ENCODE measurements at regions not wholly inside any gene's neighbourhood (a gene's known extent, or its start where the extent isn't known, plus 50 kb on each side); places are given as distances from the start of the nearest gene placed in this dataset.

DNA sequence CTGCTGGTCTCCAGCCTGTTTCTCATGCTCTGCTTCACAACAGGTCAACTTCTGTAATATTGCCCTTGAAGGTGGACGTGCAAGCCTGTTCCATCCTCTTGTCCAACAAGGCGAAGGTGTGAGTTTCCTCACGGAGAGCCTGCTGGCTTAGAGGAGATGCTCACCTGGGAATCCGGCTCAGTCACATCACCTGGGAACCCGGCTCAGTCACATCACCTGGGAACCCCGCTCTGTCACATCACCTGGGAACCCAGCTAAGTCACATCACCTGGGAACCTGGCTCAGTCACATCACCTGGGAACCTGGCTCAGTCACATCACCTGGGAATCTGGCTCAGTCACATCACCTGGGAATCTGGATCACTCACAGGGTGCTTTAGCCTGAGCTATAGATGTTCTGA, 230.1 kb downstream of the ERMARD start:
- peaks cover 0 to 12% (median 7%) of the 10 kb centered on the region in 4 experiments for H3K4me1 ChIP-seq (ENCODE audit: control extremely low read depth in 1 of 4, control insufficient read depth in 4 of 4, insufficient read depth in 4 of 4, low read length in 3 of 4)
- ChIA-PET CTCF (no interaction called here), POLR2A (no interaction called here)
- H3K36me3 ChIP-seq (ENCODE audit: control insufficient read depth in 4 of 4, insufficient read depth in 4 of 4, low read length in 3 of 4), result no peaks in the 10 kb centered on the region
- peaks cover 0 to 2% (median 0%) of the 10 kb centered on the region in 5 experiments for H3K27me3 ChIP-seq (replicated peaks in 2 of 5; ENCODE audit: control insufficient read depth in 4 of 5, insufficient read depth in 5 of 5, low read length in 4 of 5)
- WGBS (ENCODE audit: insufficient coverage), result 96% methylated on average over 6 of the region's 6 CpGs
- H3K4me3 ChIP-seq (ENCODE audit: control insufficient read depth in 1 of 7, extremely low read depth in 1 of 7, insufficient read depth in 4 of 7, low read depth in 2 of 7, low read length in 6 of 7), result no peak overlapping the region
- no peak overlapping the region for H3K27ac ChIP-seq (ENCODE audit: insufficient read depth in 1 of 2, low read depth in 1 of 2, low read length in 2 of 2, poor library complexity in 1 of 2, severe bottlenecking in 2 of 2)
- no peak for DNase-seq
- no peaks in the 10 kb centered on the region for H3K9me3 ChIP-seq (ENCODE audit: control extremely low read depth in 1 of 5, control insufficient read depth in 4 of 5, insufficient read depth in 2 of 5, low read depth in 1 of 5, low read length in 4 of 5)

DNA sequence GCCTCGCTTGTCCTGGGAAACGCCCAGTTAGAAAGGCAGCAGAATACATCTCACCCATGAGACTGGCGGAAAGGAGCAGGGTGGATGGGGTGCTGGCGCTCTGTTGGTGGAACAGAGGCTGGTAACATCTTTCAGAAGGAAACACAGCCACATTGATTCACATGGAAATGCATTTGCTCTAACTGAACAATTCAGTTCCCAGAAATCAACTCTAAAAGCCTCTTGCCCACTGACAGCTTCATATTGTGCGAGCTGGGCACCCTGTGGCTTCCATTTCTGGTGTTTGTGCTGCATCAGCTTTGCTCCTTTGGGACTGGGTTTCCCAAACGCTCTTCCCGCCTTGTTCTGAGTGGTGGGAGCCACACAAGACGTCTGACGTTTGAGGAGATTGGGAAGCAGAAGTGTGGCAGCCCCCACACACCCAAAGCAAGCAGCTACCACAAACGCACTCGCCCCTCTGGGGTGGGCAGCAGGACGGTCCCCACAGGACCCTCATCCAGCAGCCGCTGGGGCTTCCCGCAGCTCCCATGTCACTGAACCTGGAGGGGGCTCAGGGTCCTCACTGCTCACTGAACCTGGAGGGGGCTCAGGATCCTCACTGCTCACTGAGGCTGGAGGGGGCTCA, 229.5 kb downstream of the ERMARD start:
- 94% methylated on average over 14 of the region's 14 CpGs for WGBS (ENCODE audit: insufficient coverage)
- ChIA-PET POLR2A (no interaction called here), CTCF (no interaction called here)
- no peak overlapping the region for H3K27ac ChIP-seq (ENCODE audit: insufficient read depth in 1 of 2, low read depth in 1 of 2, low read length in 2 of 2, poor library complexity in 1 of 2, severe bottlenecking in 2 of 2)
- peaks cover 0 to 2% (median 0%) of the 10 kb centered on the region in 5 experiments for H3K27me3 ChIP-seq (replicated peaks in 2 of 5; ENCODE audit: control insufficient read depth in 4 of 5, insufficient read depth in 5 of 5, low read length in 4 of 5)
- DNase-seq, result no peak
- no peak overlapping the region for H3K4me3 ChIP-seq (ENCODE audit: control insufficient read depth in 1 of 7, extremely low read depth in 1 of 7, insufficient read depth in 4 of 7, low read depth in 2 of 7, low read length in 6 of 7)
- peaks cover 0 to 18% (median 12%) of the 10 kb centered on the region in 4 experiments for H3K4me1 ChIP-seq (ENCODE audit: control extremely low read depth in 1 of 4, control insufficient read depth in 4 of 4, insufficient read depth in 4 of 4, low read length in 3 of 4)
- H3K36me3 ChIP-seq (ENCODE audit: control insufficient read depth in 4 of 4, insufficient read depth in 4 of 4, low read length in 3 of 4), result no peaks in the 10 kb centered on the region
- H3K9me3 ChIP-seq (ENCODE audit: control extremely low read depth in 1 of 5, control insufficient read depth in 4 of 5, insufficient read depth in 2 of 5, low read depth in 1 of 5, low read length in 4 of 5), result no peaks in the 10 kb centered on the region

- H3K9me3 ChIP-seq (ENCODE audit: control extremely low read depth in 1 of 5, control insufficient read depth in 4 of 5, insufficient read depth in 2 of 5, low read depth in 1 of 5, low read length in 4 of 5), result no peaks in the 10 kb centered on the region
- WGBS (ENCODE audit: insufficient coverage), result 97% methylated on average over 10 of the region's 14 CpGs
- no peak overlapping the region for H3K4me3 ChIP-seq (ENCODE audit: control insufficient read depth in 1 of 7, extremely low read depth in 1 of 7, insufficient read depth in 4 of 7, low read depth in 2 of 7, low read length in 6 of 7)
- ChIA-PET POLR2A (no interaction called here), CTCF (interaction anchor here (1.0 to 1.1 kb wide), 3 partner anchors 10 to 17 kb away, joined by 3 to 4 read pairs (median 3); no protein-coding TSS in a partner anchor)
- H3K36me3 ChIP-seq (ENCODE audit: control insufficient read depth in 4 of 4, insufficient read depth in 4 of 4, low read length in 3 of 4), result no peaks in the 10 kb centered on the region
- H3K27me3 ChIP-seq (replicated peaks in 2 of 5; ENCODE audit: control insufficient read depth in 4 of 5, insufficient read depth in 5 of 5, low read length in 4 of 5), result peaks cover 0 to 2% (median 0%) of the 10 kb centered on the region in 5 experiments
- H3K27ac ChIP-seq (ENCODE audit: insufficient read depth in 1 of 2, low read depth in 1 of 2, low read length in 2 of 2, poor library complexity in 1 of 2, severe bottlenecking in 2 of 2), result no peak overlapping the region
- no peak for DNase-seq
- H3K4me1 ChIP-seq (ENCODE audit: control extremely low read depth in 1 of 4, control insufficient read depth in 4 of 4, insufficient read depth in 4 of 4, low read length in 3 of 4), result peaks cover 0 to 18% (median 12%) of the 10 kb centered on the region in 4 experiments
Measured at GRCh38 chr6:169979873-169980432, 228.5 kb downstream of the ERMARD start.

- H3K27ac ChIP-seq (ENCODE audit: insufficient read depth in 1 of 2, low read depth in 1 of 2, low read length in 2 of 2, poor library complexity in 1 of 2, severe bottlenecking in 2 of 2), result no peak overlapping the region
- H3K9me3 ChIP-seq (ENCODE audit: control extremely low read depth in 1 of 5, control insufficient read depth in 4 of 5, insufficient read depth in 2 of 5, low read depth in 1 of 5, low read length in 4 of 5), result no peaks in the 10 kb centered on the region
- DNase-seq, result no peak
- peaks cover 0 to 11% (median 6%) of the 10 kb centered on the region in 4 experiments for H3K4me1 ChIP-seq (ENCODE audit: control extremely low read depth in 1 of 4, control insufficient read depth in 4 of 4, insufficient read depth in 4 of 4, low read length in 3 of 4)
- H3K4me3 ChIP-seq (ENCODE audit: control insufficient read depth in 1 of 7, extremely low read depth in 1 of 7, insufficient read depth in 4 of 7, low read depth in 2 of 7, low read length in 6 of 7), result no peak overlapping the region
- ChIA-PET CTCF (no interaction called here), POLR2A (no interaction called here)
- no peaks in the 10 kb centered on the region for H3K36me3 ChIP-seq (ENCODE audit: control insufficient read depth in 4 of 4, insufficient read depth in 4 of 4, low read length in 3 of 4)
- H3K27me3 ChIP-seq (replicated peaks in 2 of 5; ENCODE audit: control insufficient read depth in 4 of 5, insufficient read depth in 5 of 5, low read length in 4 of 5), result peaks cover 0 to 2% (median 0%) of the 10 kb centered on the region in 5 experiments
- 96% methylated on average over 26 of the region's 26 CpGs for WGBS (ENCODE audit: insufficient coverage)
Measured at GRCh38 chr6:169978615-169979161, 227.3 kb downstream of the ERMARD start.

GRCh38 chr6:169977434-169978265, 226.2 kb downstream of the ERMARD start:
- ChIA-PET CTCF (no interaction called here), POLR2A (no interaction called here)
- no peak overlapping the region for H3K27ac ChIP-seq (ENCODE audit: insufficient read depth in 1 of 2, low read depth in 1 of 2, low read length in 2 of 2, poor library complexity in 1 of 2, severe bottlenecking in 2 of 2)
- 93% methylated on average over 27 of the region's 28 CpGs for WGBS (ENCODE audit: insufficient coverage)
- H3K36me3 ChIP-seq (ENCODE audit: control insufficient read depth in 4 of 4, insufficient read depth in 4 of 4, low read length in 3 of 4), result no peaks in the 10 kb centered on the region
- peaks cover 0 to 2% (median 0%) of the 10 kb centered on the region in 5 experiments for H3K27me3 ChIP-seq (replicated peaks in 2 of 5; ENCODE audit: control insufficient read depth in 4 of 5, insufficient read depth in 5 of 5, low read length in 4 of 5)
- no peak overlapping the region for H3K4me3 ChIP-seq (ENCODE audit: control insufficient read depth in 1 of 7, extremely low read depth in 1 of 7, insufficient read depth in 4 of 7, low read depth in 2 of 7, low read length in 6 of 7)
- no peaks in the 10 kb centered on the region for H3K9me3 ChIP-seq (ENCODE audit: control extremely low read depth in 1 of 5, control insufficient read depth in 4 of 5, insufficient read depth in 2 of 5, low read depth in 1 of 5, low read length in 4 of 5)
- peaks cover 0 to 10% (median 6%) of the 10 kb centered on the region in 4 experiments for H3K4me1 ChIP-seq (ENCODE audit: control extremely low read depth in 1 of 4, control insufficient read depth in 4 of 4, insufficient read depth in 4 of 4, low read length in 3 of 4)
- no peak for DNase-seq

DNA sequence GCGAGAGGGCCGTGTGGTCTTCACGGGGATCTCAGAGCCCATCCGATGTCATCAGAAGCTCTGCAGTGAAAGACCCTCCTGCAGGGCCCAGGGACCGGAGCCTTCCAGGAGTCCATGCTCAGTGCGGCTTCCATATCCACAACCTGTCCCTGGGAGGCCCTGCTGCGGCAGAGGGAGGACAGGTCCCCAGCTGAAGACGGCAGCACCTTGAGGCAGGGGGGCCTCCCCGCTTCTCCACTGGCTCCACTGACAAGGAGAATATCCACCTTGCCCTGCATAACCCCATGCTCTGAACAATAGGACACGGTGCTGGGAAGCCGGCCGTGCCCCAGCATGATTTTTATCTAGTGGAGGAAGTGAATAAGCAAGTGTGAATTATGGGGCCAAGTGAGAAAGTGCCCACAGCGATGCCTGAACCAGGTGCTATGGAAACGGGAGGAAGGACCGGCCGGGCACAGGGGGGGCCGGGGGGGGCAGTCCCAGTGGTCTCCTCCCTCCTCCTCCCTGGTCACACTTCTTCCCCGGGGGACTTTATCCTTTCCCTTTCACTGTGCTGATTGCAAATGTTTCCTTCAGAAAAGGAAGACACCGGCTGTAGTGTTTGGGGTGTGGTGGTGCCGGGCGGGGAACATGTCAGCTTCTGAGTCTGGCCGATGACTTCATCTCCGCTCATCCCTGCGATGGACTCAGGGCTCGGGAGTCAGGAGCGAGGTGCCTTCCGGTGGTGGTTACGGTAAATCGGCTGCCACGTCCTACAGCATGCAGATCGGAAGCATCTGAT, 225.1 kb downstream of the ERMARD start:
- 57% methylated on average over 19 of the region's 31 CpGs for WGBS (ENCODE audit: insufficient coverage)
- no peaks in the 10 kb centered on the region for H3K9me3 ChIP-seq (ENCODE audit: control extremely low read depth in 1 of 5, control insufficient read depth in 4 of 5, insufficient read depth in 2 of 5, low read depth in 1 of 5, low read length in 4 of 5)
- no peaks in the 10 kb centered on the region for H3K36me3 ChIP-seq (ENCODE audit: control insufficient read depth in 4 of 4, insufficient read depth in 4 of 4, low read length in 3 of 4)
- peaks cover 0 to 2% (median 0%) of the 10 kb centered on the region in 5 experiments for H3K27me3 ChIP-seq (replicated peaks in 2 of 5; ENCODE audit: control insufficient read depth in 4 of 5, insufficient read depth in 5 of 5, low read length in 4 of 5)
- H3K4me3 ChIP-seq (ENCODE audit: control insufficient read depth in 1 of 7, extremely low read depth in 1 of 7, insufficient read depth in 4 of 7, low read depth in 2 of 7, low read length in 6 of 7), result peak overlapping the region in 1 of 7 experiments; percentile 38
- DNase-seq, result peak in 2 of 3 donors; percentile 25 to 28
- H3K4me1 ChIP-seq (ENCODE audit: control extremely low read depth in 1 of 4, control insufficient read depth in 4 of 4, insufficient read depth in 4 of 4, low read length in 3 of 4), result peaks cover 0 to 10% (median 6%) of the 10 kb centered on the region in 4 experiments
- POLR2A ChIA-PET, result no interaction called here
- CTCF ChIA-PET, result interaction anchor here (0.6 to 1.3 kb wide), 2 partner anchors 14 to 1917 kb away, joined by 4 to 6 read pairs; no protein-coding TSS in a partner anchor
- no peak overlapping the region for H3K27ac ChIP-seq (ENCODE audit: insufficient read depth in 1 of 2, low read depth in 1 of 2, low read length in 2 of 2, poor library complexity in 1 of 2, severe bottlenecking in 2 of 2)
